Pancreas (tissue), 10 donors: ENCODE measurements at regions not wholly inside any gene's neighbourhood (a gene's known extent, or its start where the extent isn't known, plus 50 kb on each side); places are given as distances from the start of the nearest gene placed in this dataset.
A peak's percentile ranks its signal among the peaks of the same experiment; 100 is the strongest.

Experiments used
- ATAC-seq, 4 donors: fragments of 200-7000 bp; cut with Tn5 transposase; one replicate each; pipeline versions ENCODE4 v1.8.0 to v1.9.1; 2020; ENCODE audit warnings: mild to moderate bottlenecking in 4 of 4, moderate library complexity in 4 of 4
- DNase-seq, 6 donors: peaks; one replicate each; pipeline ENCODE4 v3.0.0-alpha.2; 2020
- FAIRE-seq: peaks from 2 replicates; lab custom pipeline; 2012; peaks lifted over from hg19 to GRCh38; lab: Jason Lieb, UNC
- H3K27ac ChIP-seq, 4 donors: fragments of 200-600 bp; sonication (generic); 1 replicate in 3 of 4; 2 replicates in 1 of 4; pipeline versions ENCODE4 v1.5.0 to v1.8.0; 2020
- H3K27me3 ChIP-seq, 4 donors: fragments of 200-600 bp; one replicate each; pipeline ENCODE4 v1.8.0; 2021
- H3K36me3 ChIP-seq, 3 donors: fragments of 200-600 bp; sonication (generic) in 1 of 3; one replicate each; pipeline versions ENCODE4 v1.5.0 to v1.8.0; 2020 to 2021
- H3K4me1 ChIP-seq, 3 donors: fragments of 200-600 bp; one replicate each; pipeline ENCODE4 v1.8.0; 2021
- H3K4me3 ChIP-seq, 4 donors: fragments of 200-600 bp; sonication (generic) in 2 of 4; one replicate each; pipeline versions ENCODE4 v1.5.0 to v1.8.0; 2020 to 2021
- H3K9me3 ChIP-seq, 4 donors: fragments of 200-600 bp; one replicate each; pipeline ENCODE4 v1.8.0; 2021
- WGBS, 2 donors: extraction: QIAGEN DNeasy Blood & Tissue Kit; methylation state at CpG; one replicate each; pipeline ENCODE4 v1.1.7; 2013; 5-methylcytosine and 5-hydroxymethylcytosine counted together
- intact Hi-C, 3 donors: fragments of 100-400 bp; cut with DNase I; formaldehyde crosslinking; loops; one replicate each; pipeline versions ENCODE4 v1.11.1 to v1.14.2; 2022
- TF ChIP-seq, protein P1 (sequence below), 4 donors: fragments of 200-600 bp; sonication (generic) in 3 of 4; IDR thresholded peaks; one replicate each; pipeline versions ENCODE4 v1.5.0 to v1.8.0; 2021; ENCODE audit warnings: antibody characterized with exemption in 4 of 4
- donor health status: healthy with polysubstance abuse.
- donor health status: DM: no; HTN: no; CAD: no; lungs with moderate emphysema.
- donor health status: DM: no; HTN: no; CAD: no.
- donor health status: control.
- donor health status: control.
- donor health status: Bipolar disorder and iron deficiency.
- donor health status: DM: yes; HTN: yes; CAD: no.
- donor health status: DM: no; HTN: no; CAD: no.
- donor health status: DM: no; HTN: no; CAD: no.
- donor health status: DM: yes; HTN: yes; CAD: no.

GRCh38 chr4:52235552-52236201 lies 184.6 kb downstream of the SPATA18 start:
- TF ChIP-seq, protein P1, sequence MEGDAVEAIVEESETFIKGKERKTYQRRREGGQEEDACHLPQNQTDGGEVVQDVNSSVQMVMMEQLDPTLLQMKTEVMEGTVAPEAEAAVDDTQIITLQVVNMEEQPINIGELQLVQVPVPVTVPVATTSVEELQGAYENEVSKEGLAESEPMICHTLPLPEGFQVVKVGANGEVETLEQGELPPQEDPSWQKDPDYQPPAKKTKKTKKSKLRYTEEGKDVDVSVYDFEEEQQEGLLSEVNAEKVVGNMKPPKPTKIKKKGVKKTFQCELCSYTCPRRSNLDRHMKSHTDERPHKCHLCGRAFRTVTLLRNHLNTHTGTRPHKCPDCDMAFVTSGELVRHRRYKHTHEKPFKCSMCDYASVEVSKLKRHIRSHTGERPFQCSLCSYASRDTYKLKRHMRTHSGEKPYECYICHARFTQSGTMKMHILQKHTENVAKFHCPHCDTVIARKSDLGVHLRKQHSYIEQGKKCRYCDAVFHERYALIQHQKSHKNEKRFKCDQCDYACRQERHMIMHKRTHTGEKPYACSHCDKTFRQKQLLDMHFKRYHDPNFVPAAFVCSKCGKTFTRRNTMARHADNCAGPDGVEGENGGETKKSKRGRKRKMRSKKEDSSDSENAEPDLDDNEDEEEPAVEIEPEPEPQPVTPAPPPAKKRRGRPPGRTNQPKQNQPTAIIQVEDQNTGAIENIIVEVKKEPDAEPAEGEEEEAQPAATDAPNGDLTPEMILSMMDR (IDR thresholded peaks at IDR 0.05), result no peak
- no peak for FAIRE-seq
- Histone ChIP-seq H3K4me1 (no peaks in the 10 kb centered on the region), H3K36me3 (no peaks in the 10 kb centered on the region), H3K27ac (no peak overlapping the region), H3K4me3 (no peak overlapping the region), H3K27me3 (no peaks in the 10 kb centered on the region), H3K9me3 (no peaks in the 10 kb centered on the region)
- no peak for ATAC-seq
- 82% methylated on average over 2 of the region's 2 CpGs for WGBS, 2 donors
- DNase-seq, result no peak
- intact Hi-C loops, result no loop called here

DNA sequence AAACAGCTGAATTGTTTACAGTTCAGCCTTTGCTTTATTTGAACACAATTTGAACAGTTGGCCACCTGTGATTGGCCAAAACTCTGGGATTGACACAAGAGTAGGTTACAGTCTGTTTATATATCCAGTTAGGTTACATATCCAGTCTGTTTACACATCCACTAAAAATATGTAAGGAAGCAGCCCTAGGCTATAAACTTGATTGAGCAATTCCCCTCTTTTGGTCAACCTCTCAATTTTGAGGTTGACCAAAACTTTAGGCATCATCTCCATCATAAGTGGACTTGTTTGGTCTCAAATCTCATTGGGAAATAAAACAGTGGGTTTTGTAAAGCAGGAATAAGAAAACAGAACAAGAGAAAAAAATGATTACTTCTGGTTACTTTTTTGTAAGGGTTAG lies 190.8 kb downstream of the SPATA18 start:
- Histone ChIP-seq H3K36me3 (no peaks in the 10 kb centered on the region), H3K9me3 (no peaks in the 10 kb centered on the region), H3K4me3 (no peak overlapping the region), H3K27me3 (no peaks in the 10 kb centered on the region), H3K27ac (no peak overlapping the region), H3K4me1 (no peaks in the 10 kb centered on the region)
- intact Hi-C loops, result no loop called here
- DNase-seq (no peak), FAIRE-seq (no peak), ATAC-seq (no peak)
- TF ChIP-seq, protein P1 (IDR thresholded peaks at IDR 0.05), result no peak

DNA sequence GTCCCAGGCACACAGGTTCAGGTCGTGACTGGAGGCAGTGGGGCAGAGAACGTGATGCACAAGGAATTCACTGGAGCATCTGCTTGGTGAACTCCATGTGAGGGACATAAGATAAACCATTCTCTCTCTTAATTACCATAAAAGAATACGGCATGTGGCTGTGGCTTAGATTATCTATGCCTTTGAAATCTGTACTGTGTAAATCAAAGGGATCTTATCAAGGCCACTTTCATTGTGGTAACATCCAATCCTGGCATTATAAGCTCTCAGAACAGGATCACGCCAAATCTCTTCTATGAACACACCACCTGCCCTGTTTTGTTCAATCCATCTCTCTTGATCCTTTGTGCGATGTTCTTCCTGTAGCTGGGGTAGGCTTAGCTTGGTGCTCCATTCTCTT lies 192.3 kb downstream of the SPATA18 start:
- WGBS, 2 donors, result 76 to 78% methylated on average over 5 of the region's 5 CpGs
- no peak for ATAC-seq
- H3K9me3 ChIP-seq, result no peaks in the 10 kb centered on the region

DNA sequence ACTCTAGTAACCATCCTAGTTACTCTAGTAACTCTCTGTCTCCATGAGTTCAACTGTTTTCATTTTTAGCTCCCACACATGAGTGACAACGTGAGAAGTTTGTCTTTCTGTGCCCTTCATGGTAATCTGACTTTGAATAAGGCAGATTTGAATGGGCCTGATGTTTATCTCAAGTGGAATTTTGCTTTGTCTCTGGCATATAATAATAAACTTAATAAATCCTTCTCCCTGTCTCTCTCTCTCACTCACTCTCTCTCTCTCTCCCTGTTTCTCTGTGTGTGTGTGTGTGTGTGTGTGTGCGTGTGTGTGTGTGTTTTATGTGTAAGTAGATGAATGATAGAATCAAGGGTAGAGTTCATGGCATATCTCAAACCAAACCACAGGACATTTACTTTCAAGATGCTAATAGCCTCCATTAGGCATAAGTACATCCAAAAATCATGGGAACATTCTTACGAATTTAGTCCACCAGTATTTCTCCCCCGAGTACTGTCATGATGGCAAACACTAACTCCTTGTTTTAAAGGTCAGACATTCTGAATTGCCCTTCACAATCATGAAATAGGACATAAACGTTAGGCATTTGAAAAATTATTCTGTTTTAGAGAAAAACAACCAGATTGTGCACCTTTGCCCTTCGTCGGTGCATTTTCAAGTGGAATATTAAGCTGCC lies 193.1 kb downstream of the SPATA18 start:
- Histone ChIP-seq H3K9me3 (no peaks in the 10 kb centered on the region), H3K27me3 (no peaks in the 10 kb centered on the region), H3K27ac (no peak overlapping the region), H3K4me3 (no peak overlapping the region), H3K4me1 (no peaks in the 10 kb centered on the region), H3K36me3 (no peaks in the 10 kb centered on the region)
- FAIRE-seq, result no peak
- no peak for ATAC-seq
- intact Hi-C loops, result no loop called here
- TF ChIP-seq, protein P1 (IDR thresholded peaks at IDR 0.05), result no peak
- WGBS, 2 donors, result 50 to 58% methylated on average over 7 of the region's 7 CpGs
- no peak for DNase-seq

More for the DNA sequence above, 192.3 kb downstream of the SPATA18 start:
- no peak overlapping the region for H3K27ac ChIP-seq
- H3K36me3 ChIP-seq, result no peaks in the 10 kb centered on the region
- intact Hi-C loops, result no loop called here
- DNase-seq (no peak), FAIRE-seq (no peak)
- no peaks in the 10 kb centered on the region for H3K4me1 ChIP-seq
- H3K4me3 ChIP-seq, result no peak overlapping the region
- TF ChIP-seq, protein P1 (IDR thresholded peaks at IDR 0.05), result no peak
- no peaks in the 10 kb centered on the region for H3K27me3 ChIP-seq

DNA sequence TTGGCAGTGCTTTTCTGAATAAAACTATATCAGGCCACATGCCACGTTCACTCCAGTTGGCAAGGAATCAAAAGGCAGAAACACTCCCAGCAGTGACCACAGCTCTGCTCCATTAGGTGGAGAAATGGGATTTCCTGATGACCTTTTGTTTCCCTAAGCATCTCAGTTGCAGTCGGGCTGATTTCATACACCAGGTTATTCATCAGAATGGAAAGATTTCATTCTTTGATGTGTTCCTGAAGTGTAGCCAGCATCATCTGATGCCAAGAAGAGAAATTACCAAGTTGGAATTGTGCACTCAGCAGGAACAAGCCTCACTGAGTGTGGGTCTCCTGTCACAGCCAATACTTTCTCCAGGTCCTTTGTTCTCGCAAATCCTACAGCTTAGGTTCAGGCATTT lies 193.7 kb downstream of the SPATA18 start:
- Histone ChIP-seq H3K4me3 (no peak overlapping the region), H3K36me3 (no peaks in the 10 kb centered on the region), H3K27me3 (no peaks in the 10 kb centered on the region), H3K27ac (no peak overlapping the region), H3K9me3 (no peaks in the 10 kb centered on the region), H3K4me1 (no peaks in the 10 kb centered on the region)
- 31 to 37% methylated on average over 3 of the region's 3 CpGs for whole genome bisulfite sequencing, 2 donors
- no peak for FAIRE-seq
- DNase-seq, result no peak
- intact Hi-C loops, result no loop called here
- peak in 1 of 4 donors; percentile 49 for ATAC-seq
- TF ChIP-seq, protein P1 (IDR thresholded peaks at IDR 0.05), result no peak
